Prostate gland (tissue), 2 donors: ENCODE measurements at regions not wholly inside any gene's neighbourhood (a gene's known extent, or its start where the extent isn't known, plus 50 kb on each side); places are given as distances from the start of the nearest gene placed in this dataset.

Source experiments
- CTCF ChIP-seq, 4 experiments: fragments of 200-600 bp in 2 of 4; fragments of 450-650 bp in 2 of 4; sonication (generic) in 2 of 4; IDR thresholded peaks; 1 replicate in 3 of 4; 2 replicates in 1 of 4; pipeline ENCODE4 v1.5.1; 2016 to 2019; ENCODE audit warnings: antibody characterized with exemption in 4 of 4, mild to moderate bottlenecking in 2 of 4, moderate library complexity in 2 of 4
- POLR2A ChIP-seq: fragments of 450-650 bp; IDR thresholded peaks from one replicate; pipeline ENCODE4 v1.6.1; 2016; ENCODE audit warnings: antibody characterized with exemption, mild to moderate bottlenecking

GRCh38 chr7:82668676-82669075, 225.1 kb upstream of the CACNA2D1 start:
- no peak for TF ChIP-seq POLR2A
- TF ChIP-seq CTCF (IDR thresholded peaks at IDR 0.05), result no peak
